ENCODE measurements at regions not wholly inside any gene's neighbourhood (a gene's known extent, or its start where the extent isn't known, plus 50 kb on each side); places are given as distances from the start of the nearest gene placed in this dataset.
"Not testable (repeated sequence)": the region's sequence is repeated elsewhere in the genome, so short reads cannot be mapped to it uniquely, and the experiment has no call there.

DNA sequence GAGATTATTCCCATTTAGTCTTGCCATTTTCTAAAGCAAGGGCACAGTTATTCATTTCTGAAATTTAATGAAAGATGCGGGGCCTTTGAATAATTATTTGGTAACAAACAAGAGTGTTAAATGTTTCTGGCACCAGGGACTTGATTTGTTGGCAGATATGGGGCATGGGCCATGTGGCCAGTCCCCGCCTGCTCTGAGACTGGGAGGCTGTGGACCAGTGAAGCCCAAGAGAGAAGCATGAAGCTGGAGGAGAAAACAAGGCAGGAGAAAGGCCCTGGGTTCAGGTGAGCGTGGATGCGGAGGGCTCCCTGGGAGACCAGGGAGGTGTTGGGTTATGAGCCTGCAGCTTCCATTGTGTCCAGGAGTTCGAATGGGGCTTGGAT lies 378.5 kb downstream of the TCERG1L start:
- DNase-seq (ENCODE audit: low read depth in 2 of 2), result no peak
- TF ChIP-seq CTCF (IDR thresholded peaks at IDR 0.05; ENCODE audit: low read depth, low read length), result no peak

DNA sequence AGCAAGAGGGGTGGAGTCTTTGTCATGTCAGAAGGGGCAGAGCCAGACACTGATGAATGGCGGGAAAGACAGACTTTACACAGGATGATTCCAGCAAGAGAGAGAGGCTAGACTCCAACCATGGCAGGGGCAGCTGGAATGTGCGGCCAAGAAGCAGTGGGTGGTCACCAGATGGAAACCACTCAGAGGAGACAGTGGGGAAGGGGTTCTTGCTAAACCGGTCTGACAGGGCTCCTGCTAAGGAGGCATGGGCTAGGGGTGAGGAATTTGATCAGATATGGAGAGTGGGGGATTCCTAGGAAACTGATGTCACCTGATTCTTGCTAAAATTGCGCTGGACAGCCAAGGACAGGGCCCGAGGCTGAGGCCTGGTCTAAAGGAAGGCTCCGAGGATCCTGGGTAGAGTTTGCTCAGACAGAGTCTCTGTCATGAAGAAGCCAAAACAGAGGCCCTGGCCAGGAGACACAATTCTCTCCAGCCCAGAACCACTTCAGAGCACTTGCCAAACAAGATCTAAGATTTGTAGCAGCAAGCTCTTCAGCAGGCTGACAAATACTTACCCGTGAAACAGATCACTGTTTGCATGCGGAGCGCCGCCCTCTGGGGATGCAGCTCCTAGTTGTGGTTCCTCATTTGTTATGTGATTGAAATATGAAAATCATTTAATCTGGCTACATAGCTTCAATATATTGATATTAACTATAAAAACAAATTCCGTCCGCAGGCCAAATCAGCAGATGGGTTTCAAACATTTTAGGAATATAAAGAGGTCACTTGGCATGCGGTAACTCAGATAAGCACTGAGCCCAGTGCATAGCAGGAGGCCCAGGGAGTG lies 377.0 kb downstream of the TCERG1L start:
- no peak for TF ChIP-seq CTCF (IDR thresholded peaks at IDR 0.05; ENCODE audit: low read depth, low read length)
- no peak for DNase-seq (ENCODE audit: low read depth in 2 of 2)
- H3K4me3 ChIP-seq (replicated peaks in 1 of 2; ENCODE audit: low read depth in 2 of 2, low read length in 2 of 2), result no peak overlapping the region

More for the DNA sequence above, 378.5 kb downstream of the TCERG1L start:
- no peak overlapping the region for H3K4me3 ChIP-seq (replicated peaks in 1 of 2; ENCODE audit: low read depth in 2 of 2, low read length in 2 of 2)

DNA sequence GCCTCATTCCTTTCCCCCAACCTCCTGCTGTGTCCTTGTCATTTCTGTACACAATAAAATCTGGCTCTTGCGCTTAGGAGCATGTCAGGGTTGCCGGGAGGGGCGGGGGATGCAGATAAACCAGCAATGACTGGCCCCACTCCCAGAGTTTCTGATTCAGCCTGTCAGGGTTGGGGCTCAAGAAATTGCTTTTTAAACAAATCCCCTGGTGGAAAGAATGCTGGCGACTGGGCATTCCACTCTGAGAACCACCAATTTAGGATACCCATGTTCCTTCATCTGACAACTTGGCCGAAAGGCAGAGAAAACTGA lies 376.4 kb downstream of the TCERG1L start:
- TF ChIP-seq CTCF (IDR thresholded peaks at IDR 0.05; ENCODE audit: low read depth, low read length), result no peak
- no peak overlapping the region for H3K4me3 ChIP-seq (replicated peaks in 1 of 2; ENCODE audit: low read depth in 2 of 2, low read length in 2 of 2)
- no peak for DNase-seq (ENCODE audit: low read depth in 2 of 2)

GRCh38 chr10:130935897-130936550 lies 375.5 kb downstream of the TCERG1L start:
- no peak for DNase-seq (ENCODE audit: low read depth in 2 of 2)

GRCh38 chr10:130936851-130937250 lies 374.7 kb downstream of the TCERG1L start:
- no peak for TF ChIP-seq CTCF (IDR thresholded peaks at IDR 0.05; ENCODE audit: low read depth, low read length)
- no peak for DNase-seq (ENCODE audit: low read depth in 2 of 2)

More at GRCh38 chr10:130935897-130936550, 375.5 kb downstream of the TCERG1L start:
- no peak overlapping the region for H3K4me3 ChIP-seq (replicated peaks in 1 of 2; ENCODE audit: low read depth in 2 of 2, low read length in 2 of 2)
- no peak for TF ChIP-seq CTCF (IDR thresholded peaks at IDR 0.05; ENCODE audit: low read depth, low read length)

GRCh38 chr10:130938051-130938450 lies 373.5 kb downstream of the TCERG1L start:
- TF ChIP-seq CTCF (IDR thresholded peaks at IDR 0.05; ENCODE audit: low read depth, low read length), result no peak
- DNase-seq (ENCODE audit: low read depth in 2 of 2), result no peak
- H3K4me3 ChIP-seq (replicated peaks in 1 of 2; ENCODE audit: low read depth in 2 of 2, low read length in 2 of 2), result no peak overlapping the region

More at GRCh38 chr10:130936851-130937250, 374.7 kb downstream of the TCERG1L start:
- H3K4me3 ChIP-seq (replicated peaks in 1 of 2; ENCODE audit: low read depth in 2 of 2, low read length in 2 of 2), result no peak overlapping the region

DNA sequence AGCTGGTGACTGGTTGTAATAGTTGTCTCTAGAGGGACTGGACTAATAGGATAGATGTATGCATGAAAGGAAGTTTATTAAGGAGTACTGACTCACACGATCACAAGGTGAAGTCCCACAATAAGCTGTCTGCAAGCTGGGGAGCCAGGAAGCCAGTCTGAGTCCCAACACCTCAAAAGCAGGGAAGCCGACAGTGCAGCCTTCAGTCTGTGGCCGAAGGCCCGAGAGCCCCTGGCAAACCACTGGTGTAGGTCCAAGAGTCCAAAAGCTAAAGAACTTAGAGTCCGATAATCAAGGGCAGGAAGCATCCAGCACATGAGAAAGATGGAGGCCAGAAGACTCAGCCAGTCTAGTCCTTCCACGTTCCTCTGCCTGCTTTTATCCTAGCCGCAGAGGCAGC lies 372.6 kb downstream of the TCERG1L start:
- not testable (repeated sequence) for H3K4me3 ChIP-seq (replicated peaks in 1 of 2; ENCODE audit: low read depth in 2 of 2, low read length in 2 of 2); DNase-seq (ENCODE audit: low read depth in 2 of 2)
